HEK293 (cell line): ENCODE measurements at regions not wholly inside any gene's neighbourhood (a gene's known extent, or its start where the extent isn't known, plus 50 kb on each side); places are given as distances from the start of the nearest gene placed in this dataset.

Experiments
- CTCF ChIA-PET: fragments of 350-600 bp; formaldehyde crosslinking; extraction: SDS; loops from one replicate; lab custom pipeline; 2021; ENCODE audit warnings: antibody characterized with exemption; lab: Yijun Ruan, JAX
- POLR2A ChIA-PET: fragments of 300-600 bp; formaldehyde crosslinking; extraction: SDS; loops from one replicate; lab custom pipeline; 2020; ENCODE audit warnings: antibody characterized with exemption, inconsistent platforms; lab: Yijun Ruan, JAX
- H3K27ac ChIP-seq: fragments of 200-500 bp; sonication (Bioruptor generic); 2 replicates; pipeline ENCODE4 v1.5.1; 2014; ENCODE audit warnings: low read depth, low read length, control low read depth, inconsistent platforms; ENCODE audit errors: extremely low read depth
- H3K36me3 ChIP-seq, 2 experiments: fragments of 200-500 bp in 1 of 2; sonication (Bioruptor generic) in 1 of 2; 1 replicate in 1 of 2; 2 replicates in 1 of 2; pipeline ENCODE4 v1.5.1; 2014 to 2017; ENCODE audit warnings: inconsistent platforms in 2 of 2, low read length in 2 of 2; ENCODE audit not compliant: control insufficient read depth in 2 of 2, insufficient read depth in 1 of 2
- H3K4me1 ChIP-seq: fragments of 200-500 bp; sonication (Bioruptor generic); 2 replicates; pipeline ENCODE4 v1.5.1; 2014; ENCODE audit warnings: mild to moderate bottlenecking, low read length, inconsistent platforms; ENCODE audit not compliant: control insufficient read depth, insufficient read depth
- H3K4me3 ChIP-seq: 2 replicates; pipeline ENCODE4 v1.5.1; 2011; ENCODE audit warnings: low read depth, mild to moderate bottlenecking, control low read depth, low read length, moderate library complexity
- H3K9me3 ChIP-seq: fragments of 200-500 bp; sonication (Bioruptor generic); 2 replicates; pipeline ENCODE4 v1.5.1; 2014; ENCODE audit warnings: low read depth, low read length, inconsistent platforms; ENCODE audit not compliant: control insufficient read depth, insufficient read depth
- PRDM10 ChIP-seq: fragments of 450-650 bp; formaldehyde crosslinking; IDR thresholded peaks from 2 replicates; pipeline ENCODE4 v1.5.1; 2016; ENCODE audit warnings: missing biosample characterization, missing genetic modification characterization
- REPIN1 ChIP-seq: fragments of 450-650 bp; formaldehyde crosslinking; IDR thresholded peaks from 2 replicates; pipeline ENCODE4 v1.5.1; 2017; ENCODE audit warnings: missing biosample characterization, missing genetic modification characterization, low read depth
- SCRT1 ChIP-seq: fragments of 450-650 bp; formaldehyde crosslinking; IDR thresholded peaks from 2 replicates; pipeline ENCODE4 v1.5.1; 2016; ENCODE audit warnings: missing biosample characterization, missing genetic modification characterization, borderline replicate concordance
- SCRT2 ChIP-seq: fragments of 450-650 bp; formaldehyde crosslinking; IDR thresholded peaks from 2 replicates; pipeline ENCODE4 v1.5.1; 2016; ENCODE audit warnings: missing biosample characterization, missing genetic modification characterization
- SP3 ChIP-seq: fragments of 450-650 bp; formaldehyde crosslinking; IDR thresholded peaks from 2 replicates; pipeline ENCODE4 v1.5.1; 2016; ENCODE audit warnings: missing biosample characterization, missing genetic modification characterization
- YY2 ChIP-seq: fragments of 450-650 bp; formaldehyde crosslinking; IDR thresholded peaks from 2 replicates; pipeline ENCODE4 v1.5.1; 2016; ENCODE audit warnings: missing biosample characterization, missing genetic modification characterization
- ZIC2 ChIP-seq: fragments of 450-650 bp; formaldehyde crosslinking; IDR thresholded peaks from 2 replicates; pipeline ENCODE4 v1.5.1; 2016; ENCODE audit warnings: missing biosample characterization, missing genetic modification characterization
- ZNF132 ChIP-seq: fragments of 450-650 bp; formaldehyde crosslinking; IDR thresholded peaks from 2 replicates; pipeline ENCODE4 v1.5.1; 2017; ENCODE audit warnings: missing biosample characterization, missing genetic modification characterization, borderline replicate concordance
- ZNF138 ChIP-seq: fragments of 450-650 bp; formaldehyde crosslinking; IDR thresholded peaks from 2 replicates; pipeline ENCODE4 v1.5.1; 2016; ENCODE audit warnings: missing biosample characterization, missing genetic modification characterization, borderline replicate concordance
- ZNF311 ChIP-seq: fragments of 450-650 bp; formaldehyde crosslinking; IDR thresholded peaks from 2 replicates; pipeline ENCODE4 v1.5.1; 2017; ENCODE audit warnings: missing biosample characterization, missing genetic modification characterization, borderline replicate concordance
- ZNF366 ChIP-seq: fragments of 450-650 bp; formaldehyde crosslinking; conservative IDR thresholded peaks from 2 replicates; pipeline ENCODE4 v1.5.1; 2016; ENCODE audit warnings: missing biosample characterization, missing genetic modification characterization
- ZNF426 ChIP-seq: fragments of 450-650 bp; formaldehyde crosslinking; IDR thresholded peaks from 2 replicates; pipeline ENCODE4 v1.5.1; 2017; ENCODE audit warnings: missing biosample characterization, missing genetic modification characterization, mild to moderate bottlenecking, inconsistent platforms, moderate library complexity
- ZNF449 ChIP-seq: fragments of 450-650 bp; formaldehyde crosslinking; IDR thresholded peaks from 2 replicates; pipeline ENCODE4 v1.5.1; 2017; ENCODE audit warnings: missing biosample characterization, mild to moderate bottlenecking, missing genetic modification characterization, moderate library complexity
- ZNF513 ChIP-seq: fragments of 450-650 bp; IDR thresholded peaks from 2 replicates; pipeline ENCODE4 v1.5.1; 2018; ENCODE audit warnings: missing biosample characterization, missing genetic modification characterization
- ZNF792 ChIP-seq: fragments of 450-650 bp; formaldehyde crosslinking; IDR thresholded peaks from 2 replicates; pipeline ENCODE4 v1.5.1; 2016; ENCODE audit warnings: missing biosample characterization, missing genetic modification characterization
- ZNF837 ChIP-seq: fragments of 450-650 bp; formaldehyde crosslinking; IDR thresholded peaks from 2 replicates; pipeline ENCODE4 v1.5.1; 2016; ENCODE audit warnings: missing biosample characterization, missing genetic modification characterization
- ZSCAN23 ChIP-seq: fragments of 450-650 bp; formaldehyde crosslinking; IDR thresholded peaks from 2 replicates; pipeline ENCODE4 v1.5.1; 2016; ENCODE audit warnings: missing biosample characterization, missing genetic modification characterization

GRCh38 chr6:134692008-134692407 lies 257.9 kb downstream of the ALDH8A1 start:
- POLR2A ChIA-PET = interaction anchor here (0.7 kb wide), 1 partner anchor 131 kb away, joined by 4 read pairs; no protein-coding TSS in a partner anchor
- Histone ChIP-seq H3K9me3 (no peaks in the 10 kb centered on the region), H3K27ac (no peak overlapping the region), H3K4me1 (no peaks in the 10 kb centered on the region), H3K4me3 (no peak overlapping the region), H3K36me3 (no peaks in the 10 kb centered on the region)
- CTCF ChIA-PET = no interaction called here
- peak; percentile 81; the same call in 1 of the 2 replicates for TF ChIP-seq SCRT1 (tag by site-specific recombination)
- peak; percentile 90 for TF ChIP-seq SCRT2 (tag by site-specific recombination)
- no peak for TF ChIP-seq ZIC2 (tag by site-specific recombination)

- Histone ChIP-seq H3K27ac (no peak overlapping the region), H3K4me3 (no peak overlapping the region), H3K4me1 (no peaks in the 10 kb centered on the region), H3K36me3 (no peaks in the 10 kb centered on the region), H3K9me3 (no peaks in the 10 kb centered on the region)
- no peak for TF ChIP-seq ZNF837
- TF ChIP-seq ZNF366 = 0 out of 2 replicates have a peak, but pooled peaks have one; percentile 21
- CTCF ChIA-PET = interaction anchor here (0.6 kb wide), 1 partner anchor 32 kb away, joined by 3 read pairs; no protein-coding TSS in a partner anchor
- POLR2A ChIA-PET = interaction anchor here (0.7 kb wide), 2 partner anchors 66 to 739 kb away, joined by 3 to 8 read pairs; no protein-coding TSS in a partner anchor
Observed at GRCh38 chr6:134691180-134691579, 258.7 kb downstream of the ALDH8A1 start.

GRCh38 chr6:134690048-134690447 lies 259.9 kb downstream of the ALDH8A1 start:
- no peaks in the 10 kb centered on the region for H3K36me3 ChIP-seq
- POLR2A ChIA-PET = no interaction called here
- no peaks in the 10 kb centered on the region for H3K4me1 ChIP-seq
- no peak overlapping the region for H3K27ac ChIP-seq
- CTCF ChIA-PET = no interaction called here
- H3K9me3 ChIP-seq = no peaks in the 10 kb centered on the region
- H3K4me3 ChIP-seq = no peak overlapping the region
- no peak for TF ChIP-seq SP3 (tag by site-specific recombination)
- TF ChIP-seq ZNF426 = no peak
- TF ChIP-seq PRDM10 (tag by site-specific recombination) = no peak
- no peak for TF ChIP-seq ZNF138
- no peak for TF ChIP-seq ZNF311 (tag by site-specific recombination)
- TF ChIP-seq ZNF513 (tag by site-specific recombination) = no peak
- TF ChIP-seq ZSCAN23 (tag by site-specific recombination) = no peak
- TF ChIP-seq ZNF792 (tag by site-specific recombination) = no peak
- TF ChIP-seq ZNF449 (tag by site-specific recombination) = no peak
- no peak for TF ChIP-seq ZNF132 (tag by site-specific recombination)
- no peak for TF ChIP-seq YY2 (tag by site-specific recombination)
- TF ChIP-seq REPIN1 (tag by site-specific recombination) = no peak
